GM12864 (cell line): ENCODE measurements at regions not wholly inside any gene's neighbourhood (a gene's known extent, or its start where the extent isn't known, plus 50 kb on each side); places are given as distances from the start of the nearest gene placed in this dataset.
"Not testable (repeated sequence)": the region's sequence is repeated elsewhere in the genome, so short reads cannot be mapped to it uniquely, and the experiment has no call there.

ENCODE experiments used
- DNase-seq: peaks from one replicate; pipeline ENCODE4 v3.0.0-alpha.2; 2011; ENCODE audit warnings: low read depth
- H3K4me3 ChIP-seq: 2 replicates; pipeline ENCODE4 v1.5.1; 2011; ENCODE audit warnings: mild to moderate bottlenecking, low read depth, low read length, control low read depth
- CTCF ChIP-seq: IDR thresholded peaks from 2 replicates; pipeline ENCODE4 v1.5.1; 2011; ENCODE audit warnings: low read depth, mild to moderate bottlenecking, moderate library complexity, low read length, control low read depth, inconsistent platforms; ENCODE audit errors: missing control alignments

DNA sequence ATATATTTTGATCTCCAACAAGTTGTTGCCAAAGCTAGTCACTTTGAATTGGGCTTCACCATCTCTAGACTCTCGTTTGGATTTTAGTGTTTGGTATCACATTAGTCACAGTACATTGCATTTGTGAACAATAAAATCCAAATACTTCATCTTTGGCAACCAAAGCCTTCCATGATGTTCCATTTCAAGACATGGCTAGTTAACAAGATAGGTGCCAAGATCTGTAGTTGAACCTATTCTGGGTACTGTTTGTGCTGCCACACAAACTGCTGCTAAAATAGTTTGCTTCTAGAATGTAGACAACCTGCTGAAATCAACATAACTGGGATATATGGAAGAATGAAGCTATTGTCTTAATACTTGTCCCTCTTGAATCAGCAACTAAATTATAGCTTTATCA is 207.5 kb downstream of the LRRC70 start:
- TF ChIP-seq CTCF, result no peak
- H3K4me3 ChIP-seq, result no peak overlapping the region
- DNase-seq, result no peak

- H3K4me3 ChIP-seq, result no peak overlapping the region
- no peak for TF ChIP-seq CTCF
- DNase-seq, result no peak
These were observed 207.0 kb downstream of the LRRC70 start for GRCh38 chr5:62785588-62785987.

- no peak overlapping the region for H3K4me3 ChIP-seq
- DNase-seq, result no peak
- no peak for TF ChIP-seq CTCF
These were observed 204.9 kb downstream of the LRRC70 start for GRCh38 chr5:62783374-62784057.

DNA sequence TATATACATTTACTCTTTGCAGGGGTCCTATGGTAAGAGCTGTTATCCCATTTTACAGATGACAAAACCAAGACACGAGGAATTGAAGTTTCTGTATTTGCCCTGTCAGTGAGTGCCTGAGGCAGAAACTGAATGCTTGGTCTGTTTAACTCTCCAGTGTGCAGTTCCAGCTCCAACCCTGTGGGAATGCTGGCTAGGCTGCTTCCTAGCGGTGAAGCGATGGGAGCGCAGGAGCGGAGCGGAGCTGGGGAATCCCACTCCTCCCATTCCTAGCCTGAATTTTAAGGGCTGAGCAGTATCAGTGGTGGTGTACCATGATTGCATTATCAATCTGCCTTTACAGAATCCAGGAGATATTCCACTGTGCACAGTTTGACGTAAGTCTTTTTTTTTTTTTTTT is 202.3 kb downstream of the LRRC70 start:
- TF ChIP-seq CTCF, result no peak
- no peak overlapping the region for H3K4me3 ChIP-seq
- DNase-seq, result no peak

- no peak for TF ChIP-seq CTCF
- no peak overlapping the region for H3K4me3 ChIP-seq
- no peak for DNase-seq
These were observed 201.6 kb downstream of the LRRC70 start for GRCh38 chr5:62780230-62780629.

DNA sequence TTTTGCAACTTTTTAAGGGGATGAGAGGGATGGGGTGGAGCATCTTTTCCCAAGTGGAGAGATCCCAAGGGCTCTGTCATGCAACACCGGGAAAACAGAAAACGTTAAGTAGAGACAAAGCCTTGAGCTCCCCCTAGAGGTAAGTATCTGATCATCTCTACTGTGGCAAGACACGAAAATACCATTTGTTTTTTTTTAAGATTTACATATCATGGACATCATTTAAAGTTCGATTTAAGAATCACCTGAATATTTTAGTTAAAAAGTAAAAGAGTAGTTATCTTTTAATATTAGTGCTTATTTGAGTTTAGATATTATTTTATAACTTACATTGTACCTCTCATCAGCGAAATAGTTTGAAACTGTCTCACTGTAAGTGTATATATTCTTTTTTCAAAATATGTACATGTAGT is 200.4 kb downstream of the LRRC70 start:
- peak; percentile 75 for TF ChIP-seq CTCF
- no peak for DNase-seq
- H3K4me3 ChIP-seq, result no peak overlapping the region

GRCh38 chr5:62778316-62779009 is 199.8 kb downstream of the LRRC70 start:
- DNase-seq, result no peak
- no peak for TF ChIP-seq CTCF
- no peak overlapping the region for H3K4me3 ChIP-seq

DNA sequence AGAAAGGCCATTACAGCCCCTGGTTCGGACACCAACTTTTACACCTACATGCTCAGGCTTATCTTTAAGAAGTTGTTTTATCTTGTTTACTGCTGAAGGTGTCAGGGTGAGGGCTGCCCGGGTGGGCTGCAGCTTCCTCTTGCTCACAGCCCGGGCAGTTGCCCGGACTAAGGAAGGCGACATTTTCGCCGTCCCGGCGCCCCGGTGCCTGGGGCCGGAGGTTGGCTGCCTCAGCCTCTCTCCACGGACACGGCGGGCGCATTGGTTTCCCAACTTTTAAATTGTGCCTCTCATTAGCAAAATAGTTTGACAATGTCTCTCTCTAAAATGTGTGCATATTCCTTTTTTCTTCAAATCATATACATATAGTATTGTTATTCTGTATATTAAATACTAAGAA is 198.5 kb downstream of the LRRC70 start:
- not testable (repeated sequence) for H3K4me3 ChIP-seq

DNA sequence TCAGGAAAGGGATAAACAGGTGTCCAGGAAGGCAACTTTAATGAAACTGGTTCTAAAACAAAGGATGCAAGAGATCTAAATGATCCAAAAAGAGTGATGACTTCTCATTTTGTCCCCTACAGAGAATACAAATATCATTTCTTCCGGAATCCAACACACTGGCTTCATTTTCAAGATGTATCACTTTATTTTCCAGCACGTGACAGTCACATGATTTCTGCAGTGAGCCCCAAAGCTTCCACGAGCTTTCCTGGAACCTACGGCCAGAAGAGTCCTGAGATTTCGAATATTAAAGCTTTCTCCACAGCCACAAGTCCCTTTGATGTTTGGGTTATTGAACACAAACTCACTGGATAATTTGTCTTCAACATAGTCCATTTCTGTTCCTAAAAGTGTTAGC is 198.0 kb downstream of the LRRC70 start:
- not testable (repeated sequence) for DNase-seq, H3K4me3 ChIP-seq

More for the DNA sequence above, 198.5 kb downstream of the LRRC70 start:
- DNase-seq, result not testable (repeated sequence)
